ENCODE measurements at regions not wholly inside any gene's neighbourhood (a gene's known extent, or its start where the extent isn't known, plus 50 kb on each side); places are given as distances from the start of the nearest gene placed in this dataset.

DNA sequence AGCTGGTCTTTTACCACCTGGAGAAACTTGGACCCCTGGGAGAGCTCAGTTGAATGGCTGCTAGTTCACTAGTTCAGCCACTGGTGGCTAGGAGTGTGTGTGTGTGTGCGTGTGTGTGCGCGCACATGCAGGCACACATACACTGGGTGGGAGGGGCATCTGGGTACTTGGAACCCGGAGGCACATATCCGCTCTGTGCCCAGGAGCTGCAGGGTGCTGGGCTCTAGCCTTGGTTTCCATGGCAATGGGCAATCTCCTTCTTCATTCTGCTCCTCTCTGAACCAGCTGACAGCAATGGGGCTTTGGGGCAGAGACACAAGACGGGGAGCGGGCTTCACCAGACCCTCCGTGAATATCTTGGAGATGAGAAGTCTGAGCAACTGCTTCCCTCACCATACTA lies 87.1 kb upstream of the DISP3 start:
- TF ChIP-seq, protein P1, sequence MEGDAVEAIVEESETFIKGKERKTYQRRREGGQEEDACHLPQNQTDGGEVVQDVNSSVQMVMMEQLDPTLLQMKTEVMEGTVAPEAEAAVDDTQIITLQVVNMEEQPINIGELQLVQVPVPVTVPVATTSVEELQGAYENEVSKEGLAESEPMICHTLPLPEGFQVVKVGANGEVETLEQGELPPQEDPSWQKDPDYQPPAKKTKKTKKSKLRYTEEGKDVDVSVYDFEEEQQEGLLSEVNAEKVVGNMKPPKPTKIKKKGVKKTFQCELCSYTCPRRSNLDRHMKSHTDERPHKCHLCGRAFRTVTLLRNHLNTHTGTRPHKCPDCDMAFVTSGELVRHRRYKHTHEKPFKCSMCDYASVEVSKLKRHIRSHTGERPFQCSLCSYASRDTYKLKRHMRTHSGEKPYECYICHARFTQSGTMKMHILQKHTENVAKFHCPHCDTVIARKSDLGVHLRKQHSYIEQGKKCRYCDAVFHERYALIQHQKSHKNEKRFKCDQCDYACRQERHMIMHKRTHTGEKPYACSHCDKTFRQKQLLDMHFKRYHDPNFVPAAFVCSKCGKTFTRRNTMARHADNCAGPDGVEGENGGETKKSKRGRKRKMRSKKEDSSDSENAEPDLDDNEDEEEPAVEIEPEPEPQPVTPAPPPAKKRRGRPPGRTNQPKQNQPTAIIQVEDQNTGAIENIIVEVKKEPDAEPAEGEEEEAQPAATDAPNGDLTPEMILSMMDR (conservative IDR thresholded peaks at IDR 0.05; ENCODE audit: low read depth, low read length): no peak
- TF ChIP-seq EZH2 (IDR thresholded peaks at IDR 0.05; ENCODE audit: borderline replicate concordance, low read depth, low read length, poor library complexity, severe bottlenecking): no peak

Data from A673 (cell line).